IPS-18a (cell line): ENCODE measurements at regions not wholly inside any gene's neighbourhood (a gene's known extent, or its start where the extent isn't known, plus 50 kb on each side); places are given as distances from the start of the nearest gene placed in this dataset.

ENCODE experiments used
- H3K27ac ChIP-seq: one replicate; pipeline ENCODE4 v1.5.1; 2013; ENCODE audit warnings: low read length
- H3K27me3 ChIP-seq: one replicate; pipeline ENCODE4 v1.6.1; 2013; ENCODE audit warnings: mild to moderate bottlenecking, low read length; ENCODE audit not compliant: control insufficient read depth, insufficient read depth
- H3K36me3 ChIP-seq: one replicate; pipeline ENCODE4 v1.6.1; 2013; ENCODE audit warnings: low read depth, low read length; ENCODE audit not compliant: control insufficient read depth
- H3K4me1 ChIP-seq: one replicate; pipeline ENCODE4 v1.6.1; 2013; ENCODE audit warnings: low read depth, low read length; ENCODE audit not compliant: control insufficient read depth
- H3K4me3 ChIP-seq: one replicate; pipeline ENCODE4 v1.5.1; 2013; ENCODE audit warnings: low read length
- H3K9ac ChIP-seq: one replicate; pipeline ENCODE4 v1.6.1; 2013; ENCODE audit warnings: mild to moderate bottlenecking, low read length, moderate library complexity
- H3K9me3 ChIP-seq: one replicate; pipeline ENCODE4 v1.6.1; 2013; ENCODE audit warnings: low read depth, low read length; ENCODE audit not compliant: control insufficient read depth

DNA sequence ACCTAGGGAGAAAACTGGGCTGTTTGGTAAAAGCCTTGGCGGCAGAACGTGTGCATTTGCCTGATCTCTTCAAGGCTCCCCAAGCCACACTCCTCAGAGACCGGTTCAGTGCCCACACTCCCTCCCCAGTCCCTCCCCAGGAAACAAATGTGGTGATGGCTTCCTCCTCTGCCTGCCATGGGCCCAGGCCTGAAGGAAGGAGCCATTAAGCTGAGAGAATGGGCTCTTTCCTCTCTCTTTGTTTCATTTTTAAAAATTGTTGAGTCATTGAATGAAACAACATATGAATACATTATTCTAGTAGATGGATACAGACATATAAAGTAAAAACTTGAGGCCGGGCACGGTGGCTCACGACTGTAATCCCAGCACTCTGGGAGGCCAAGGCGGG lies 50.6 kb upstream of the YWHAQ start:
- no peak overlapping the region for H3K4me3 ChIP-seq
- H3K27me3 ChIP-seq, result no peaks in the 10 kb centered on the region
- no peaks in the 10 kb centered on the region for H3K36me3 ChIP-seq
- no peak overlapping the region for H3K27ac ChIP-seq
- H3K4me1 ChIP-seq, result no peaks in the 10 kb centered on the region
- H3K9me3 ChIP-seq, result no peaks in the 10 kb centered on the region
- no peak overlapping the region for H3K9ac ChIP-seq

DNA sequence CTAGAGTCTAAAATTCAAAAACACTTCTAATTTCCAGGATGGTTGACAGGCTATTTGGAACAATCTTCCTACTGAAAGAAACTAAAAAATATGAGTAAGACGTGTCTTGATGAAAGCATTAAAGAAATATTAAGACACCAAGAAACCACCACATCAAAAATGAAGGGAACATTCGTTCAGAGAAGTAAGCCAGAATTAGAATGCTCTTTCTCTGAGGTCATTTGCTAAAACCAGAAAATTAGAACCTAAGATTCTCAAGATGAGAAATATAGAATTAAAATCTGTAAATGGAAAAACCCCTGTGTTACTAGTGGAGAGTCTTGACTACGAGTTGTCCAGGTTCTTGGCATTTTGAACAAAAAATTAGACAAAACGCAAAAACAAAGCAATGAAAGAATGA lies 54.8 kb upstream of the YWHAQ start:
- no peak overlapping the region for H3K9ac ChIP-seq

GRCh38 chr2:9686061-9686460 lies 55.3 kb upstream of the YWHAQ start:
- Histone ChIP-seq H3K4me3 (no peak overlapping the region), H3K27me3 (no peaks in the 10 kb centered on the region), H3K36me3 (no peaks in the 10 kb centered on the region), H3K4me1 (no peaks in the 10 kb centered on the region), H3K9ac (no peak overlapping the region), H3K27ac (no peak overlapping the region), H3K9me3 (no peaks in the 10 kb centered on the region)

More for the DNA sequence above, 54.8 kb upstream of the YWHAQ start:
- Histone ChIP-seq H3K36me3 (no peaks in the 10 kb centered on the region), H3K4me3 (no peak overlapping the region), H3K27ac (no peak overlapping the region), H3K27me3 (no peaks in the 10 kb centered on the region), H3K4me1 (no peaks in the 10 kb centered on the region), H3K9me3 (no peaks in the 10 kb centered on the region)

GRCh38 chr2:9690252-9690651 lies 59.5 kb upstream of the YWHAQ start:
- H3K27me3 ChIP-seq, result no peaks in the 10 kb centered on the region
- H3K9me3 ChIP-seq, result no peaks in the 10 kb centered on the region
- H3K36me3 ChIP-seq, result no peaks in the 10 kb centered on the region
- no peak overlapping the region for H3K9ac ChIP-seq
- no peak overlapping the region for H3K4me3 ChIP-seq
- H3K4me1 ChIP-seq, result peaks cover 4% of the 10 kb centered on the region
- H3K27ac ChIP-seq, result no peak overlapping the region

- H3K4me1 ChIP-seq, result peaks cover 4% of the 10 kb centered on the region
- no peaks in the 10 kb centered on the region for H3K9me3 ChIP-seq
- no peak overlapping the region for H3K27ac ChIP-seq
- no peak overlapping the region for H3K4me3 ChIP-seq
- no peak overlapping the region for H3K9ac ChIP-seq
- H3K27me3 ChIP-seq, result no peaks in the 10 kb centered on the region
- no peaks in the 10 kb centered on the region for H3K36me3 ChIP-seq
Measured at GRCh38 chr2:9690716-9691498, 60.1 kb upstream of the YWHAQ start.

DNA sequence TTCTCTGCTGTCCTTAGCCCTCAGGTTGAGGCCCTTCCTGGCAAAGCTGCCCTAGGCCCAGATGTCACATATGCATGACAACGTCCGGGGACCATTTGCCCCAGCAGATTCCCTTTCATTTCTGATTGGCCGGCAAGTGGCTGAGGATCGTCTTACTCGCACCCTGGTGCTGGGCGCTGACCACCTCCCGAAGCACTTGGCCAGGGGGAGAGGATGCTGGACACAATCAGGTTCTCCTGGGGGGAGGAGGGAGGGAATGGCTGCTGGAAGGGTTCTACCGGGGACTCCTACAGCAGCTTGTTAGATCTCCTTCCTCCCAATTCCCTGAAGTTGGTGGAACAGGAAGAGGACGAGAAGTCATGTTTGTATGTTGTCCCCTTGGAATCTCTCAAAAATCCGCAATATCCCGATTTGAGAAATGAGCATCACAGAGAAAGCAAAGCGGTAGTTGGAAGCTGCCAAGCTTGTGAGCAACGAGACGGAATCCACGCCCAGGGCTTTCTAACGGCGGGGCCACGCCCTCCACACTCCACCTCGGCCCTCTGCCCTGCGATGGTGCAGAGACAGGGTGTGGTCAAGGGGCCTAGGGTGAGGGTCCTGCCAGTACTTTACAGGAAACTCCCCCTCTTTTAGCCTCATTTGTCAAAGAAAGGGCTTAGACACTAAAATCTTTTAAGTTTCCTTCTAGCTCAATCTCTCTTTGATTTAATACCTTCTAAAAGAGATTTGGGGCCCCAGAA lies 61.8 kb upstream of the YWHAQ start:
- Histone ChIP-seq H3K36me3 (no peaks in the 10 kb centered on the region), H3K27me3 (no peaks in the 10 kb centered on the region), H3K9me3 (no peaks in the 10 kb centered on the region), H3K9ac (no peak overlapping the region), H3K4me1 (peaks cover 4% of the 10 kb centered on the region), H3K4me3 (no peak overlapping the region), H3K27ac (no peak overlapping the region)

DNA sequence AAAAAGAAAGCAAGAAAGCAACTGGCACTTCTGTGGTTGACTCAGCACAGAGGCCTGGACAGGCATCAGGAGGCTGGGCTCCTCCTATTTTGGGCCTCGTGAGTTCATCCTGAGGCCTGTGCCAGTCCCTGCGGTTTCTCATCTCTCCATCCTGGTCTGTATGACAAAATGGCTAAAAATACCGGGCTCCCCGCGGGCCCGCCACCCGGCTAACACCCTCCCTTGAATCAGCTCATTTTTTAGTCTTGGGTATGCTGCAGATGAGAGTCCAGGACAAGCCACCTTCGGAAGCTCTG lies 62.3 kb upstream of the YWHAQ start:
- Histone ChIP-seq H3K4me1 (peaks cover 4% of the 10 kb centered on the region), H3K9me3 (no peaks in the 10 kb centered on the region), H3K9ac (no peak overlapping the region), H3K36me3 (no peaks in the 10 kb centered on the region), H3K27ac (no peak overlapping the region), H3K4me3 (no peak overlapping the region), H3K27me3 (no peaks in the 10 kb centered on the region)

DNA sequence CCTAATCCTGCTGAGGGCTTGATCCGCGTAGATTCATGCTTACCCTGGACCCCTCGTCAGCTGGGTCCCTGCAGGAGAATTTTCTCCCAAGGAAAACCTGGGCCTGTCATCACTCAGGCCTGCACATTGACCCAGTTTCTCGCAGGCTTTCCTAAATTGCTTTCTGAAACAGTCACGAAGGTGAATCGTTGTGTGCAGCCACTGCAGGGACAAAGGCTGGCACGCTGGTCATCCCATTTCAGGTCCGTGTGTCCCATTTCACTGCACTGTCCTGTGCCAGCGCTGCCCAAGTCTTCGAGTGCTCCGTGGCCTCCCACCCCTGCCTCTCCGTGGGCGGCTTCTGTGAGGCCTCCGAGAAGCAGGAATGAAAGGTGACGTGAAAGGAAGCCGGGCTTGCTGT lies 62.8 kb upstream of the YWHAQ start:
- Histone ChIP-seq H3K27ac (no peak overlapping the region), H3K9ac (no peak overlapping the region)

DNA sequence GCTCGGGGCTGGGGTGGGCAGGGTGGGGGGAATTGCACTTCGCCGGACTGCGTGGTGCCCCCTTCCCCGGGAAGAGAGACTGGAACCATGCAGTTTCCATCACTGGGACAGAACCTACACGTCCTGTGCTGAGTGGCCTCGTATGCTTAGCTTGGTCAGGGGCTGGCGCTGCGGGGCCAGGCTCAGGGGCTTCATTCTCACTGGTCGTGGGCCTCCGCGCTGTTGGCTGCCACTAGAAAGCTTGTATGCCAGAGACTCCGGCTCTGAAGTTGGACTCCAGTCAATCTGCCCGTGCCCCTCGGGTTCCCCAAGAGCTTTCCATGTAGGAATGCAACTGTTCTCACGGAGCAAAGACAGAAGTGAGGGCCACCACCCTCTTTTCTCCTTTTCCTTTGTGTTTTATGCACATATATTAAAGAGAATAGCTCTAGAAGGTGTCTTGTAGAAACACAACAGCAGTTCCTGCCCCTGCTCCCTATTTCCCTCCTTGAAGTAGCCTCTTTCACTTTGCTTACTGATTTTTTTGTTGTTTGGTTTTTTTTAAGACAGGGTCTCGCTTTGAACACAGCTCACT lies 64.0 kb upstream of the YWHAQ start:
- H3K9ac ChIP-seq, result no peak overlapping the region
- no peak overlapping the region for H3K27ac ChIP-seq
- H3K36me3 ChIP-seq, result no peaks in the 10 kb centered on the region
- H3K4me1 ChIP-seq, result peaks cover 4% of the 10 kb centered on the region
- H3K9me3 ChIP-seq, result no peaks in the 10 kb centered on the region
- no peaks in the 10 kb centered on the region for H3K27me3 ChIP-seq
- no peak overlapping the region for H3K4me3 ChIP-seq

More for the DNA sequence above, 62.8 kb upstream of the YWHAQ start:
- Histone ChIP-seq H3K9me3 (no peaks in the 10 kb centered on the region), H3K4me3 (no peak overlapping the region), H3K4me1 (peaks cover 4% of the 10 kb centered on the region), H3K36me3 (no peaks in the 10 kb centered on the region), H3K27me3 (no peaks in the 10 kb centered on the region)

- no peaks in the 10 kb centered on the region for H3K9me3 ChIP-seq
- H3K36me3 ChIP-seq, result no peaks in the 10 kb centered on the region
- no peak overlapping the region for H3K27ac ChIP-seq
- H3K4me1 ChIP-seq, result peaks cover 4% of the 10 kb centered on the region
- no peak overlapping the region for H3K4me3 ChIP-seq
- no peaks in the 10 kb centered on the region for H3K27me3 ChIP-seq
- no peak overlapping the region for H3K9ac ChIP-seq
Measured at GRCh38 chr2:9695941-9696340, 65.1 kb upstream of the YWHAQ start.

- no peaks in the 10 kb centered on the region for H3K36me3 ChIP-seq
- no peaks in the 10 kb centered on the region for H3K9me3 ChIP-seq
- peaks cover 4% of the 10 kb centered on the region for H3K4me1 ChIP-seq
- H3K9ac ChIP-seq, result no peak overlapping the region
- H3K27me3 ChIP-seq, result no peaks in the 10 kb centered on the region
- H3K27ac ChIP-seq, result no peak overlapping the region
- no peak overlapping the region for H3K4me3 ChIP-seq
Measured at GRCh38 chr2:9696731-9697130, 65.9 kb upstream of the YWHAQ start.

DNA sequence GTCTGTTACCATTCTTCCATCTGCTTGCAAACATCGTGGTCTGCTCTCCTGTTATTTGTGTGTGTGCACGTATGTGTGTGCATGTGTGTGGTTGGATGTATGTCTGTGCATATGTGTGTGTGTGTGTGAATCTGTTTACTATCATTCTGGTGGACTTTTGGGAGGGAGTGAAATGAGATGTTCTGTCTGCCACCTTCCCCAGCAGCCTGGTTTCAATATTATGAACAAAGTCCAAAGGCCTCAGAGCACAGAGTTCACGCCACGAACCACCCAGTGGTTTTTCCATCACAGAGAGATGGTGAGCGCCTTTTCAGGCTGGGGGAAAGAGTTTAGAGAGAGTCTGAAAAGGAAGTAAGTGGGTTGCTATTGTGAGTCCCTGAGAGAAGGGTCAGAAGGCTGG lies 67.1 kb upstream of the YWHAQ start:
- H3K4me1 ChIP-seq, result peaks cover 4% of the 10 kb centered on the region
- no peak overlapping the region for H3K27ac ChIP-seq
- no peaks in the 10 kb centered on the region for H3K36me3 ChIP-seq
- no peak overlapping the region for H3K9ac ChIP-seq
- no peaks in the 10 kb centered on the region for H3K27me3 ChIP-seq
- H3K9me3 ChIP-seq, result no peaks in the 10 kb centered on the region
- no peak overlapping the region for H3K4me3 ChIP-seq
